Loucy (cell line): ENCODE measurements at regions not wholly inside any gene's neighbourhood (a gene's known extent, or its start where the extent isn't known, plus 50 kb on each side); places are given as distances from the start of the nearest gene placed in this dataset.

Source experiments
- CTCF ChIP-seq: fragments of 200-600 bp; sonication (generic); conservative IDR thresholded peaks from 2 replicates; pipeline ENCODE4 v1.5.1; 2014; ENCODE audit warnings: mild to moderate bottlenecking, antibody characterized with exemption, low read length
- EZH2phosphoT487 ChIP-seq: fragments of 200-600 bp; IDR thresholded peaks from 2 replicates; pipeline ENCODE4 v1.6.1; 2018; ENCODE audit warnings: antibody characterized with exemption, mild to moderate bottlenecking, moderate library complexity, borderline replicate concordance

- TF ChIP-seq CTCF (no peak), EZH2phosphoT487 (no peak)
Observed at GRCh38 chr2:147773479-147773878, 71.3 kb upstream of the ACVR2A start.
